Liver (tissue), 8 donors: ENCODE measurements at regions not wholly inside any gene's neighbourhood (a gene's known extent, or its start where the extent isn't known, plus 50 kb on each side); places are given as distances from the start of the nearest gene placed in this dataset.

Source experiments
- DNase-seq: peaks from one replicate; pipeline ENCODE4 v3.0.0-alpha.2; 2017; ENCODE audit warnings: low spot score
- H3K27ac ChIP-seq, 2 donors: one replicate each; pipeline ENCODE4 v1.7.0; 2013; ENCODE audit warnings: inconsistent platforms in 2 of 2, low read length in 2 of 2, control low read depth in 1 of 2, low read depth in 1 of 2, mild to moderate bottlenecking in 1 of 2
- H3K27me3 ChIP-seq, 4 donors: one replicate each; pipeline versions ENCODE4 v1.6.1 to v1.7.0; 2013; ENCODE audit warnings: low read length in 3 of 4, inconsistent platforms in 1 of 4, mild to moderate bottlenecking in 1 of 4, moderate library complexity in 1 of 4; ENCODE audit not compliant: control insufficient read depth in 4 of 4, insufficient read depth in 4 of 4
- H3K36me3 ChIP-seq, 4 donors: one replicate each; pipeline versions ENCODE4 v1.6.1 to v1.7.0; 2013; ENCODE audit warnings: low read length in 3 of 4, mild to moderate bottlenecking in 3 of 4, low read depth in 1 of 4, moderate library complexity in 1 of 4; ENCODE audit not compliant: control insufficient read depth in 4 of 4, insufficient read depth in 3 of 4
- H3K4me1 ChIP-seq, 4 donors: one replicate each; pipeline versions ENCODE4 v1.6.1 to v1.7.0; 2013; ENCODE audit warnings: low read length in 3 of 4, mild to moderate bottlenecking in 3 of 4, moderate library complexity in 1 of 4; ENCODE audit not compliant: control insufficient read depth in 4 of 4, insufficient read depth in 4 of 4
- H3K4me3 ChIP-seq, 3 donors: one replicate each; pipeline versions ENCODE4 v1.6.1 to v1.7.0; 2013; ENCODE audit warnings: low read length in 3 of 3, control low read depth in 1 of 3, low read depth in 1 of 3, mild to moderate bottlenecking in 1 of 3
- H3K9ac ChIP-seq, 2 donors: one replicate each; pipeline ENCODE4 v1.7.0; 2013; ENCODE audit warnings: low read length in 2 of 2, mild to moderate bottlenecking in 2 of 2, moderate library complexity in 2 of 2, control low read depth in 1 of 2, low read depth in 1 of 2
- H3K9me3 ChIP-seq, 4 donors: one replicate each; pipeline versions ENCODE4 v1.6.1 to v1.7.0; 2013; ENCODE audit warnings: low read length in 3 of 4; ENCODE audit not compliant: control insufficient read depth in 4 of 4
- ATF3 ChIP-seq: IDR thresholded peaks from 2 replicates; pipeline ENCODE4 v1.6.1; 2016; ENCODE audit warnings: antibody characterized with exemption
- CTCF ChIP-seq: fragments of 150-350 bp; IDR thresholded peaks from 2 replicates; pipeline ENCODE4 v1.5.1; 2017; ENCODE audit warnings: improper control_type of control experiment, low read depth, low read length; ENCODE audit not compliant: missing input control
- EGR1 ChIP-seq, 2 donors: IDR thresholded peaks; 2 replicates each; pipeline ENCODE4 v1.6.1; 2016 to 2018; ENCODE audit warnings: antibody characterized with exemption in 2 of 2, low read depth in 2 of 2
- FOXA1 ChIP-seq: IDR thresholded peaks from 2 replicates; pipeline ENCODE4 v1.6.1; 2016; ENCODE audit warnings: antibody characterized with exemption
- FOXA2 ChIP-seq: IDR thresholded peaks from 2 replicates; pipeline ENCODE4 v1.6.1; 2016; ENCODE audit warnings: antibody characterized with exemption
- GABPA ChIP-seq, 2 donors: IDR thresholded peaks in 1 of 2; conservative IDR thresholded peaks in 1 of 2; 2 replicates each; pipeline ENCODE4 v1.6.1; 2016; ENCODE audit warnings: antibody characterized with exemption in 2 of 2, mild to moderate bottlenecking in 1 of 2, moderate library complexity in 1 of 2
- HNF4A ChIP-seq, 2 donors: conservative IDR thresholded peaks; 2 replicates each; pipeline ENCODE4 v1.6.1; 2016; ENCODE audit warnings: antibody characterized with exemption in 2 of 2, mild to moderate bottlenecking in 2 of 2
- HNF4G ChIP-seq: IDR thresholded peaks from 2 replicates; pipeline ENCODE4 v1.6.1; 2016; ENCODE audit warnings: antibody characterized with exemption
- JUND ChIP-seq, 2 donors: IDR thresholded peaks; 2 replicates each; pipeline ENCODE4 v1.6.1; 2016; ENCODE audit warnings: antibody characterized with exemption in 2 of 2
- MAX ChIP-seq: IDR thresholded peaks from 2 replicates; pipeline ENCODE4 v1.6.1; 2016; ENCODE audit warnings: antibody characterized with exemption
- NR2F2 ChIP-seq: IDR thresholded peaks from 2 replicates; pipeline ENCODE4 v1.6.1; 2016; ENCODE audit warnings: antibody characterized with exemption
- RAD21 ChIP-seq, 2 donors: IDR thresholded peaks; 2 replicates each; pipeline ENCODE4 v1.6.1; 2016; ENCODE audit warnings: antibody characterized with exemption in 2 of 2, mild to moderate bottlenecking in 2 of 2
- REST ChIP-seq: IDR thresholded peaks from 2 replicates; pipeline ENCODE4 v1.6.1; 2016; ENCODE audit warnings: antibody characterized with exemption, mild to moderate bottlenecking
- RXRA ChIP-seq, 2 donors: IDR thresholded peaks; 2 replicates each; pipeline ENCODE4 v1.6.1; 2017 to 2018; ENCODE audit warnings: antibody characterized with exemption in 2 of 2, mild to moderate bottlenecking in 1 of 2
- SP1 ChIP-seq: IDR thresholded peaks from 2 replicates; pipeline ENCODE4 v1.6.1; 2018; ENCODE audit warnings: antibody characterized with exemption, mild to moderate bottlenecking
- TAF1 ChIP-seq: conservative IDR thresholded peaks from 2 replicates; pipeline ENCODE4 v1.6.1; 2016; ENCODE audit warnings: antibody characterized with exemption, mild to moderate bottlenecking
- YY1 ChIP-seq: IDR thresholded peaks from 2 replicates; pipeline ENCODE4 v1.6.1; 2016; ENCODE audit warnings: antibody characterized with exemption, mild to moderate bottlenecking
- ZBTB33 ChIP-seq: IDR thresholded peaks from 2 replicates; pipeline ENCODE4 v1.6.1; 2016; ENCODE audit warnings: antibody characterized with exemption
- WGBS: extraction: QIAGEN DNeasy Blood & Tissue Kit; methylation state at CpG from one replicate; pipeline ENCODE4 v1.1.7; 2013; 5-methylcytosine and 5-hydroxymethylcytosine counted together
- donor health status: healthy.
- donor health status: healthy.
- donor health status: healthy.
- donor health status: healthy.
- donor health status: healthy.

GRCh38 chr16:85331688-85332087 is 219.4 kb upstream of the CIBAR2 start (continued):
- TF ChIP-seq ZBTB33 (no peak), EGR1 (IDR thresholded peaks at IDR 0.05; ENCODE audit: low read depth in 2 of 2) (no peak), GABPA (IDR thresholded peaks at IDR 0.05 in 1 of 2, conservative IDR thresholded peaks at IDR 0.05 in 1 of 2) (no peak), HNF4G (no peak), SP1 (no peak)

GRCh38 chr16:85332175-85332574 is 219.9 kb upstream of the CIBAR2 start:
- Histone ChIP-seq H3K27ac (no peak overlapping the region), H3K9me3 (no peaks in the 10 kb centered on the region), H3K9ac (no peak overlapping the region), H3K36me3 (no peaks in the 10 kb centered on the region), H3K27me3 (no peaks in the 10 kb centered on the region), H3K4me3 (no peak overlapping the region), H3K4me1 (peaks cover 5 to 27% (median 11%) of the 10 kb centered on the region in 4 donors)
- TF ChIP-seq GABPA (IDR thresholded peaks at IDR 0.05 in 1 of 2, conservative IDR thresholded peaks at IDR 0.05 in 1 of 2) = no peak
- DNase-seq = no peak
- WGBS = 94% methylated on average over 12 of the region's 12 CpGs

- H3K4me3 ChIP-seq = no peak overlapping the region
- 92% methylated on average over 9 of the region's 9 CpGs for WGBS
- no peak overlapping the region for H3K9ac ChIP-seq
- TF ChIP-seq FOXA2 = no peak
- TF ChIP-seq EGR1 (IDR thresholded peaks at IDR 0.05; ENCODE audit: low read depth in 2 of 2) = no peak
- no peak for TF ChIP-seq YY1
- TF ChIP-seq HNF4G = no peak
- no peak for TF ChIP-seq GABPA (IDR thresholded peaks at IDR 0.05 in 1 of 2, conservative IDR thresholded peaks at IDR 0.05 in 1 of 2)
- no peak for TF ChIP-seq MAX
- TF ChIP-seq FOXA1 = no peak
- no peak for TF ChIP-seq CTCF
- no peak for TF ChIP-seq SP1
- TF ChIP-seq ZBTB33 = no peak
- TF ChIP-seq REST = no peak
- no peak for TF ChIP-seq ATF3
- no peak for TF ChIP-seq RAD21 (IDR thresholded peaks at IDR 0.05)
- no peak for TF ChIP-seq JUND (IDR thresholded peaks at IDR 0.05)
- TF ChIP-seq HNF4A (conservative IDR thresholded peaks at IDR 0.05) = no peak
- TF ChIP-seq NR2F2 = no peak
- no peak for TF ChIP-seq RXRA (IDR thresholded peaks at IDR 0.05)
- no peak for TF ChIP-seq TAF1
- no peaks in the 10 kb centered on the region for H3K27me3 ChIP-seq
- no peaks in the 10 kb centered on the region for H3K9me3 ChIP-seq
- DNase-seq = no peak
- peaks cover 5 to 25% (median 11%) of the 10 kb centered on the region in 4 donors for H3K4me1 ChIP-seq
- H3K36me3 ChIP-seq = no peaks in the 10 kb centered on the region
- no peak overlapping the region for H3K27ac ChIP-seq
Observed at GRCh38 chr16:85333337-85333736, 221.1 kb upstream of the CIBAR2 start.
